Fibroblast of skin of back (primary cell): ENCODE measurements at regions not wholly inside any gene's neighbourhood (a gene's known extent, or its start where the extent isn't known, plus 50 kb on each side); places are given as distances from the start of the nearest gene placed in this dataset.
"Not testable (repeated sequence)": the region's sequence is repeated elsewhere in the genome, so short reads cannot be mapped to it uniquely, and the experiment has no call there.

ENCODE experiments used
- DNase-seq: peaks from one replicate; pipeline ENCODE4 v3.0.0-alpha.2; 2013

- no peak for DNase-seq
Measured at GRCh38 chr2:8352989-8353388, 328.9 kb upstream of the ID2 start.

DNA sequence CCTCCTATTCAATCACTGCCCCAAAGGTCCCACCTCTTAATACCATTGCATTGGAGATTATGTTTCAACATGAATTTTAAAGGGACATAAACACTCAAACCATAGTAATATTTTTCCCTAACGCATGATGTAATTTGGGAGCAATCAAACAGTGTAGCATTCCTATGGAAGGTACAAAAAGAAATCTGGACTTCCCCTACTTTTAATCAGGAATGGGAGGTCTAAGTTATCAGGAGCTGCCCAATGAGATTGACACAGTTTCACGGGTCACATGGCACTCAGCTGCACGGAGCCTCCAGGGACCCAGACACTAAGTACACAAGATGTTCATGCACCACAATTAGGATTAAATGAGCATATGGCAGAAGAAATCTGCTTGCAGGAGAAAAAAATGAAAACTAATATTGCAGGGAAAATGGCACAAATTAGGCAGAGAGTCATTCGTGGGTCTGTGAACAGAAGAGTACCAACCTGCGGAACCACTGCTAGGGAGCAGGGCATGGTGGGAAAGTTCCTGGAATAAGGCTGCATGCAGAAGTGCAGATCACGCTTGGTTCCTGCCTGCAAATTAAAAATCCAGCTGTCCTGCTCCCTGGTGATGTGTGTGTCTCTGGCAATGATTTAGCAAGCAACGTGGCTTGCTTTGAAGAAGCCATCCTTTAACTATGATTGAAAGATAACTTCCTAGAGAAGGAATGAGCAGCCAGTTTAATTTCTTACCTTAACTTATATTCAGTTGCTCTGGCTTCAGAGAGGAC lies 326.6 kb upstream of the ID2 start:
- DNase-seq = peak; percentile 6

DNA sequence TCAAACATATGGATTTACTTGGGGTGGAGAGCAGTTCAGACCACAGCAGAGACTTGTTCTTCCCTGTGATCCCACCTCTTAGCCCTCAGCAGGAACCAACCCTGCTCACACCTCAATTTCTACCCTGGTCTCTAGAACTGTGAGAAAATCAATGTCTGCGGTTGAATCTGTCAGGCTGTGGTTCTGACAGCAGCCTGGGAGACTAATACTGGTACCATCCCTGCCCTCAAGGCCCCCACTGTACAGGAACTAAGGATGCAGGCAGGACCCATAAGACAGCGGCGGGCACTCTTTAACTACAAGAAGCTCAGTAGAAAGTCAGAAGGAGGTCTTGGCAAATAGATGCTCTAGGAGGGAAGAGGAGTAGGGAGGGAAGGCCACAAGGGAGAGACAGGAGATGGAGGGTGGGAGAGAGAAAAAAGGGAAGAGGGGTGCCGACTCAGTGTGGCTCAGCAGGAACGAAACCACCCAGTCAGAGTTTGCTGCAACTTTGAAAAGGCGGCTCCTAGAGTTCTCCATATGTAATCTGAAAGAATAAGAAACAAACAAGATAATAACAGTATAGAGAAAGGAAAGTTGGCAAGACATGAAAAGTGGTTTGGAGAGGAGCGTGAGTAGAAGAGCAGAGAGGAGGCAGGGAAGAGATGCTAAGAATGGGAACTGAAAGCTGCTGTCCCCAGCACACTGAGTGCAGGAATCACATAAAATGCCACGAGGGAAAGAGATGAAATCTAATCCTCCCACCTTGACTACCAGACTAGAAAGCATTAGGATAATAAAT lies 323.9 kb upstream of the ID2 start:
- no peak for DNase-seq

GRCh38 chr2:8361930-8362329 lies 319.9 kb upstream of the ID2 start:
- no peak for DNase-seq

DNA sequence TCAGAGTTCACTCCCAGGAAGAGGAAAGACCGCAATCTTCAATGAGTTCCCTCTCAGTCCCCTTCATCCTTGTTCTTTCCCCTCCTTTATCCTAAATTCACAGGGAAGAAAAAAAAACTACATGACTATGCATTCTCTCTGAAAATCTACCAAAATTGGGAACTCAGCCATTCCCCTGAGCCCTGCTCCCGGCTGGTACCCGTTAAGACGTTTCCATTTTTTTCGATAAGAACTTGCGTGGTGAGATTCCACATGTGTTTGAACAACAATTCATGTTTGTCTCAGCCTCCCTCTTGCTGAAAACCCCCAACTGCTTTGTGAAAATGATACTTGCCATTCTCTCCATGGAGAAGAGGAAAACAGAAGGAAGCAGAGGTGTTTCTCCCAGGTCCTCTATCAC lies 318.7 kb upstream of the ID2 start:
- no peak for DNase-seq

- no peak for DNase-seq
Measured at GRCh38 chr2:8364668-8365067, 317.2 kb upstream of the ID2 start.

- DNase-seq = no peak
Measured at GRCh38 chr2:8365331-8365910, 316.4 kb upstream of the ID2 start.

DNA sequence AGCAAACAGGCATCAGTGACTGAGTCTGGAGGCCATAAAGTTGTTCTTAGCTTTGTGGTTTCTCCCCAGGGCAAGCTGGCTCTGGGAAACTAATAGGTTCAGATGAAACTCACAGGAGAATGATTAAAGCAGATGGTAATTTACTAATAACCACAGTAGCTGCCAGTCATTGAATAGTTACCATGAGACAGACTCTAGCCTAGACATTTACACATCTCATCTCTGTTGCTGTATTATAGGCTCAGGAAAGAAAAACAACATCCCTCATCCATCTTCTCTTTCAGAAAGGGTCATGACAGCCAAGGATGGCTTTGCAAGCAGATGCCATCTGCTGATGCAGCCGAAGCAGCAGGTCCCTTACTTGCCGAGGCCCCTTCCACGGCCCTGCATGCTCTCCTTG lies 314.0 kb upstream of the ID2 start:
- DNase-seq = no peak

- DNase-seq = no peak
Measured at GRCh38 chr2:8368463-8368862, 313.4 kb upstream of the ID2 start.

GRCh38 chr2:8369522-8369921 lies 312.3 kb upstream of the ID2 start:
- DNase-seq = no peak

GRCh38 chr2:8370258-8370802 lies 311.5 kb upstream of the ID2 start:
- no peak for DNase-seq

DNA sequence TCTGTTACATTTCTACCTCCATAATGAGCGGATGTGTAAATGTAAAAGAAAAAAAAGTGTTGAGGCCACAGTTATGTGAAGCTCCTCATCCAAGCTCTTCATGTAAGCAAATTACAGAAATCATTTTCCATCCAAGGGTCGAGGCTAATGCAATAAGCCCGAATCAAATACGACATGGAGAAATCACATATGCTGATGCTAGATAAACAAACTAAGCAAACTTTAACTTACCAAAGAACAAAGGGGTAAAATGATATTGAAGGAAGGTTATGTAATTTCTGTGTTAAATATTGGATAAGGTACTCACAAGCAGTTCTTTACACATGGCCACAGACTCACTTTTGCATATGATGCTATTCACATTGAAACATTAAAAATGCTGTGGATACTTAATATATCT lies 310.2 kb upstream of the ID2 start:
- DNase-seq = no peak

GRCh38 chr2:8374782-8375181 lies 307.1 kb upstream of the ID2 start:
- no peak for DNase-seq

- DNase-seq = peak; percentile 36
Measured at GRCh38 chr2:8376603-8377410, 305.0 kb upstream of the ID2 start.

DNA sequence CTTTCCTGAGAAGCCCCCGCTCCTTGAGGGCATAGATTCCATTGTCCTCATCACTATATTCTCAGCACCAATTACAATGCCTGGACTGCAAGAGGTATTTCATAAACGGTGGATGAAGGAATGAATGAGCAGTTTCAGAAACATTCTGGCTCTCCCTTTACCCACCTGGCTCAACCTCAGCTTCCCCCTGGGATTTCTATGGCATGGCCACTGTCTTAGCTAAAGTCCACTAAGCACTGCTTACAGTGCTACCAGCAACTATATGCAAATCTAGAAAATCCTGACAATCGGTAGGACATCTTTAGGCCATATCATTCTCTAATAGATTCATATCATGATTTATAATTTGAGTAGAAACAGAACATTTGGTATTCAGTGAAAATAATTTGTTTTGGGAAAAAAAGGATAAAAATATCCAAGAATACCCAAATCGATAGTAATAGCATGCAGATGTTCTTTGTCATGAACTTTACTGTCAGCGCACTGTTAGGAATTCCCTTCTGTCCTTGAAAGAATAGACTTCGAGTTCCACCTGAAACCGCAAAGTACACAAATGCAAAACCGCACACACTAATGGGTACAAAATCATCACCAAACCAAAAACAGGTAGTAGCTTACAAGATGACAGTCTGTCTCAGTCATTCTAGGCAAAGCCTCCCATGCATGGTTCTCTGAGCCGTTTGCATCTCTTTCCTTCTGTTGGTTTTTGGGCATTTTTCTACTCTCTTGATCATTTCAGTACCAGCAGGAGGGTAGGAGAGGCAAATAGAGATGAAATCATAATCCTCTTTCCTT lies 303.6 kb upstream of the ID2 start:
- no peak for DNase-seq

DNA sequence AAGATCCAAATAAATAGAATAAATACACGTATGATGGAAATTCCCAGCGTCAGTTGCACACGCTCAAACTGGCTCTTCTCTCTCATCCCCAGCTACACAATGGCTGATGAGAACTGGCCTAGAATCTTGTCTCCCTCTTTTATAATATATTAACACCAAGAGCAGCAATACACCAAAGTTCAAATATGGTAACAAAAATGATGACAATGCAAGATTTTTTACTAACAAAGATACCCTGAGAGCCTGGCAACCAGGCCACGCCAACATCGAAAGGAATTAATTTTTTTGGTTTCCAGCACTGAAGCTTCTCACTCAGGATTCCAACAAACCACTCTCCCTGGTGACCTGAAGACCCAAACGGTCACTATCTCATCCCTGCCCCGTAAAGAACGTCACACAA lies 302.7 kb upstream of the ID2 start:
- no peak for DNase-seq

- DNase-seq = no peak
Measured at GRCh38 chr2:8379549-8379948, 302.3 kb upstream of the ID2 start.

- no peak for DNase-seq
Measured at GRCh38 chr2:8380026-8380425, 301.8 kb upstream of the ID2 start.

DNA sequence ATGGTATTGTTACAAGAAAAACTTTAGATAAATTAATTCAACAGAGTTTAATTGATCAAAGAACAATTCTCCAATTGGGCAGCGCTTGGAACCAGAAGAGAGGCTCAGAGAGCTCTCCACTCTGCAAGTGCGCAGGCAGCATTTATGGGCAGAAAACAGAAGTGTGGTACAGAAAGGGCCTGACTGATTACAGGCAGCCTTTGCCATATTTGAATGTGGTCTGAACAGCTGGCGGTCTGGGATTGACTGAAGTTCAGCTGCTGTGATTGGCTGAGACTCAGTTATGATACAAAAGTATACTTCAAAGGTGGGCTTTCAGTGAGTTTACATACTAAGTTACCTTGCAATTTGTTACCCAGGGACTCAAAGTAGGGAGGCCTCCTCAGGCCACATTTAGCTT lies 301.3 kb upstream of the ID2 start:
- DNase-seq = no peak

DNA sequence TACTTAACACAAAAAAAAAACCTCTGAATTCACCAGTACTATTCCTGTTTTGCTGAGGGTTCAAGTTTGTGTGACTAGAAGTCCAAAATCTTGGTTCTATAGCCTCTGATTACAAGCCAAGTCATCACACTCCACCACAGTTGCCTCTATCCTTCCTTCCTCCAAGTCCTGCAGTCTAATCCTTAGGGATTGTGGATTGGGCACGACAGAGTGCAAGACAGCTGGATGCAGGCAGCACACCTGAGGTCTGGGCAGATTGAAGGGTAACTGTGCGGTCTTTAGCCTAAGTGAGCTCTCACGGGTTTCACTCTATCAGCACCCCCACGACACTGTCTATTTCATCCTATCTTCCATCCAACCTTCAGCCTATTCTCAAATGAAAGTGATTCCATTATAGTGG lies 299.4 kb upstream of the ID2 start:
- no peak for DNase-seq

DNA sequence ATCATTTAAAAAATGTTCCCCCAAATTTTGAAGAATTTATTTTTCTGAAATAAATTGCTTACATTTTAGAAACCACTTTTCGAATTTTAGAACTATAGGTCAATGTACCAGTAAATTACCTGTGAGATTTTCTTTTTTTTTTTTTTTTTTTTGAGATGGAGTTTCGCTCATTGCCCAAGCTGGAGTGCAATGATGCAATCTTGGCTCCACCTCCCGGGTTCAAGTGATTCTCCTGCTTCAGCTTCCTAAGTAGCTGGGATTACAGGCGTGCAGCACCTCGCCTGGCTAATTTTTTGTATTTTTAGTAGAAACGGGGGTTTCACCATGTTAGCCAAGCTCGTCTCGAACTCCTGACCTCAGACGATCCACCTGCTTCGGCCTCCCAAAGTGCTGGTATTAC lies 295.1 kb upstream of the ID2 start:
- DNase-seq = not testable (repeated sequence)

DNA sequence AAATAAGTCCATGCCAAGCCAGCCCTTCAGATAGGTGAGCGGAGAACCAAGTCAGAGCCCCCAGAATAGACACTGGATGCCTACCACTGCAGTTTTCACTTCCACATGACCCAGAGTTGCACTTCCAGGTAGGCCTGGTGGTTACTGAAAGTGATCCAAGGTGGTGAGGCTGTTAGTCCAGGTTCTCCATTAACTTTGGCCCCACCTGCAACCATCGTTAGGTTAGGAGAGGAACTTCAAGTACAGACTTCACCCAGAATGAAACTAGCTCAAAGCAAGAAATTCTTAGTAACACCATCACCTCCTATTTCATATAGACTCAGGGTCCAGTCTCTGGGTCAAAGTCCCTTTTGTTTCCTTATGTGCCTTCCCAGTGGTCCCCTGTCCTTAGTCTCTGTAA lies 293.1 kb upstream of the ID2 start:
- DNase-seq = no peak
